ENCODE measurements at regions not wholly inside any gene's neighbourhood (a gene's known extent, or its start where the extent isn't known, plus 50 kb on each side); places are given as distances from the start of the nearest gene placed in this dataset.

GRCh38 chr4:83213640-83214039 is 71.0 kb downstream of the COQ2 start:
- no peaks in the 10 kb centered on the region for H3K36me3 ChIP-seq (ENCODE audit: insufficient read depth, low read length)
- no peaks in the 10 kb centered on the region for H3F3A ChIP-seq (ENCODE audit: insufficient read depth, low read length)
- no peaks in the 10 kb centered on the region for H3K9me3 ChIP-seq (ENCODE audit: low read length)
- TF ChIP-seq EZH2 (IDR thresholded peaks at IDR 0.05; ENCODE audit: borderline replicate concordance, low read length), result no peak
- TF ChIP-seq CTCF (IDR thresholded peaks at IDR 0.05; ENCODE audit: low read length), result no peak
- H3K9me2 ChIP-seq (ENCODE audit: low read depth, low read length), result no peaks in the 10 kb centered on the region
- H2AFZ ChIP-seq (ENCODE audit: low read length), result no peak overlapping the region
- no peaks in the 10 kb centered on the region for H3K79me2 ChIP-seq (ENCODE audit: insufficient read depth, low read length)
- peak overlapping the region; percentile 92 for H3K27ac ChIP-seq (ENCODE audit: low read depth, low read length, poor library complexity, severe bottlenecking)
- H3K4me3 ChIP-seq (ENCODE audit: low read depth, low read length, poor library complexity, severe bottlenecking), result no peak overlapping the region
- no peaks in the 10 kb centered on the region for H3K27me3 ChIP-seq (ENCODE audit: insufficient read depth, low read length)
- no peak overlapping the region for H3K9ac ChIP-seq (ENCODE audit: low read length)
- H4K20me1 ChIP-seq (ENCODE audit: insufficient read depth, low read length), result no peaks in the 10 kb centered on the region
- H3K4me1 ChIP-seq (ENCODE audit: insufficient read depth, low read length, severe bottlenecking), result peaks cover 42% of the 10 kb centered on the region
- H3K4me2 ChIP-seq (ENCODE audit: low read length), result no peak overlapping the region

- Histone ChIP-seq H4K20me1 (ENCODE audit: insufficient read depth, low read length) (no peaks in the 10 kb centered on the region), H3K4me1 (ENCODE audit: insufficient read depth, low read length, severe bottlenecking) (peaks cover 28% of the 10 kb centered on the region), H2AFZ (ENCODE audit: low read length) (peak overlapping the region; percentile 18; the same call in 1 of the 2 replicates), H3K79me2 (ENCODE audit: insufficient read depth, low read length) (no peaks in the 10 kb centered on the region), H3K9ac (ENCODE audit: low read length) (peak overlapping the region; percentile 27; the same call in 1 of the 2 replicates), H3K27ac (ENCODE audit: low read depth, low read length, poor library complexity, severe bottlenecking) (peak overlapping the region; percentile 92), H3F3A (ENCODE audit: insufficient read depth, low read length) (no peaks in the 10 kb centered on the region), H3K36me3 (ENCODE audit: insufficient read depth, low read length) (no peaks in the 10 kb centered on the region), H3K9me3 (ENCODE audit: low read length) (no peaks in the 10 kb centered on the region), H3K4me3 (ENCODE audit: low read depth, low read length, poor library complexity, severe bottlenecking) (peak overlapping the region; percentile 28), H3K9me2 (ENCODE audit: low read depth, low read length) (no peaks in the 10 kb centered on the region), H3K4me2 (ENCODE audit: low read length) (peak overlapping the region; percentile 46), H3K27me3 (ENCODE audit: insufficient read depth, low read length) (no peaks in the 10 kb centered on the region)
- TF ChIP-seq EZH2 (IDR thresholded peaks at IDR 0.05; ENCODE audit: borderline replicate concordance, low read length) (no peak), CTCF (IDR thresholded peaks at IDR 0.05; ENCODE audit: low read length) (no peak)
These were observed 72.4 kb downstream of the COQ2 start for GRCh38 chr4:83212041-83212851.

- H3K9me2 ChIP-seq (ENCODE audit: low read depth, low read length), result no peaks in the 10 kb centered on the region
- H3K4me2 ChIP-seq (ENCODE audit: low read length), result no peak overlapping the region
- no peak for TF ChIP-seq EZH2 (IDR thresholded peaks at IDR 0.05; ENCODE audit: borderline replicate concordance, low read length)
- no peak for TF ChIP-seq CTCF (IDR thresholded peaks at IDR 0.05; ENCODE audit: low read length)
These were observed 75.2 kb downstream of the COQ2 start for GRCh38 chr4:83209419-83209818.

More at GRCh38 chr4:83209419-83209818, 75.2 kb downstream of the COQ2 start:
- Histone ChIP-seq H2AFZ (ENCODE audit: low read length) (no peak overlapping the region), H4K20me1 (ENCODE audit: insufficient read depth, low read length) (no peaks in the 10 kb centered on the region), H3K4me1 (ENCODE audit: insufficient read depth, low read length, severe bottlenecking) (peaks cover 21% of the 10 kb centered on the region), H3K27ac (ENCODE audit: low read depth, low read length, poor library complexity, severe bottlenecking) (no peak overlapping the region), H3K27me3 (ENCODE audit: insufficient read depth, low read length) (no peaks in the 10 kb centered on the region), H3K9ac (ENCODE audit: low read length) (no peak overlapping the region), H3F3A (ENCODE audit: insufficient read depth, low read length) (no peaks in the 10 kb centered on the region), H3K9me3 (ENCODE audit: low read length) (no peaks in the 10 kb centered on the region), H3K79me2 (ENCODE audit: insufficient read depth, low read length) (no peaks in the 10 kb centered on the region), H3K4me3 (ENCODE audit: low read depth, low read length, poor library complexity, severe bottlenecking) (no peak overlapping the region), H3K36me3 (ENCODE audit: insufficient read depth, low read length) (no peaks in the 10 kb centered on the region)

Measured in OCI-LY1 (cell line).